ENCODE measurements at regions not wholly inside any gene's neighbourhood (a gene's known extent, or its start where the extent isn't known, plus 50 kb on each side); places are given as distances from the start of the nearest gene placed in this dataset.

DNA sequence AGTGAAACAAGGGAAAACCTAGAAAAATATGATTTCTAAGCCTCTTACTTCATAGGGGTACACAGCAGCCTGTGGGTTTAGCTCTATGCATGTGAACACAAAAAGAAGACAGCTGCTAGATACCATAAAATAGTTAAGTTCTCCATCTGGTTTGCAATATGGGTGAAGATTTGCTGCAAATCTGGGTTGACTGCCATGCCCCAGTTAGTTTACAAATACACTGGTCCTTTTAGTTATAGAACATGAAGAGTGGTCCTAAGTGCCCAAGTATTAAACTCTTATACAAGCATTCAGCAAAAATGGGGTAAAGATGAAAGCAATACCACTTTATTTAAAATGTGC lies 176.1 kb downstream of the AEBP2 start:
- no peak overlapping the region for H3K27ac Mint-ChIP-seq (ENCODE audit: unreplicated experiment)
- 0 out of 2 replicates have a peak, but pooled peaks cover 7% of the 10 kb centered on the region for H3K9me3 ChIP-seq

DNA sequence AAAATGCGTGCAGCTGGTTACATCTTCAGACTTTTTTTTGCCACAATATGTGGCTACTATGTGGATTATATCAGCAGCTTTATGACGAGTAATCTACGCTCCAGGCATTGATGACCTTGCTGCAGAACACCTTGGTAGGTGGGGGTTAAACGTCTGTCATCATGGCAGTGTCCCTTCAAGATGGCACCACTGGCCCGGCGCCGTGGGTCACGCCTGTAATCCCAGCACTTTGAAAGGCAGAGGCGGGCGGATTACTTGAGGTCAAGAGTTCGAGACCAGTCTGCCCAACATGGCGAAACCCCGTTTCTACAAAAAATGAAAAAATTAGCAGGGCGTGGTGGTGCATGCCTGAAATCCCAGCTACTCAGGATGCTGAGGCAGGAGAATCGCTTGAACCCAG lies 177.5 kb downstream of the AEBP2 start:
- BruUV-seq (replicated peaks) = no TSS peak
- no peak overlapping the region for H3K4me3 ChIP-seq (ENCODE audit: low read depth, low read length)
- H3K9me3 Mint-ChIP-seq (ENCODE audit: unreplicated experiment) = peaks cover 2% of the 10 kb centered on the region
- H3K4me3 Mint-ChIP-seq (ENCODE audit: unreplicated experiment) = no peak overlapping the region
- no peaks in the 10 kb centered on the region for H3K4me1 Mint-ChIP-seq (ENCODE audit: low read depth, unreplicated experiment)
- ChIA-PET POLR2A (no interaction called here), CTCF (no interaction called here)
- no peaks in the 10 kb centered on the region for H3K27me3 ChIP-seq (replicated peaks; ENCODE audit: control insufficient read depth, insufficient read depth, low read length)
- no peak overlapping the region for H3K27ac Mint-ChIP-seq (ENCODE audit: unreplicated experiment)
- intact Hi-C loops (cut with micrococcal nuclease; ENCODE audit: unreplicated experiment) = no loop called here
- TF ChIP-seq, protein P1, sequence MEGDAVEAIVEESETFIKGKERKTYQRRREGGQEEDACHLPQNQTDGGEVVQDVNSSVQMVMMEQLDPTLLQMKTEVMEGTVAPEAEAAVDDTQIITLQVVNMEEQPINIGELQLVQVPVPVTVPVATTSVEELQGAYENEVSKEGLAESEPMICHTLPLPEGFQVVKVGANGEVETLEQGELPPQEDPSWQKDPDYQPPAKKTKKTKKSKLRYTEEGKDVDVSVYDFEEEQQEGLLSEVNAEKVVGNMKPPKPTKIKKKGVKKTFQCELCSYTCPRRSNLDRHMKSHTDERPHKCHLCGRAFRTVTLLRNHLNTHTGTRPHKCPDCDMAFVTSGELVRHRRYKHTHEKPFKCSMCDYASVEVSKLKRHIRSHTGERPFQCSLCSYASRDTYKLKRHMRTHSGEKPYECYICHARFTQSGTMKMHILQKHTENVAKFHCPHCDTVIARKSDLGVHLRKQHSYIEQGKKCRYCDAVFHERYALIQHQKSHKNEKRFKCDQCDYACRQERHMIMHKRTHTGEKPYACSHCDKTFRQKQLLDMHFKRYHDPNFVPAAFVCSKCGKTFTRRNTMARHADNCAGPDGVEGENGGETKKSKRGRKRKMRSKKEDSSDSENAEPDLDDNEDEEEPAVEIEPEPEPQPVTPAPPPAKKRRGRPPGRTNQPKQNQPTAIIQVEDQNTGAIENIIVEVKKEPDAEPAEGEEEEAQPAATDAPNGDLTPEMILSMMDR (IDR thresholded peaks at IDR 0.05; ENCODE audit: insufficient read depth in 1 of 2, low read depth in 1 of 2, low read length in 1 of 2, severe bottlenecking in 1 of 2, unreplicated experiment in 1 of 2) = no peak
- H3K27me3 Mint-ChIP-seq (ENCODE audit: insufficient read depth, unreplicated experiment) = no peaks in the 10 kb centered on the region
- DNase-seq = no peak
- H3K36me3 Mint-ChIP-seq (ENCODE audit: insufficient read depth, unreplicated experiment) = no peaks in the 10 kb centered on the region
- H3K4me1 ChIP-seq = no peaks in the 10 kb centered on the region
- no peaks in the 10 kb centered on the region for H3K9me3 ChIP-seq
- H3K36me3 ChIP-seq (ENCODE audit: control insufficient read depth, insufficient read depth, low read length) = no peaks in the 10 kb centered on the region

More for the DNA sequence above, 176.1 kb downstream of the AEBP2 start:
- Histone ChIP-seq H3K36me3 (ENCODE audit: control insufficient read depth, insufficient read depth, low read length) (no peaks in the 10 kb centered on the region), H3K4me1 (no peaks in the 10 kb centered on the region), H3K27me3 (replicated peaks; ENCODE audit: control insufficient read depth, insufficient read depth, low read length) (no peaks in the 10 kb centered on the region), H3K4me3 (ENCODE audit: low read depth, low read length) (no peak overlapping the region)
- TF ChIP-seq, protein P1 (IDR thresholded peaks at IDR 0.05; ENCODE audit: insufficient read depth in 1 of 2, low read depth in 1 of 2, low read length in 1 of 2, severe bottlenecking in 1 of 2, unreplicated experiment in 1 of 2) = no peak
- Mint-ChIP-seq H3K27me3 (ENCODE audit: insufficient read depth, unreplicated experiment) (no peaks in the 10 kb centered on the region), H3K4me1 (ENCODE audit: low read depth, unreplicated experiment) (no peaks in the 10 kb centered on the region), H3K4me3 (ENCODE audit: unreplicated experiment) (no peak overlapping the region), H3K36me3 (ENCODE audit: insufficient read depth, unreplicated experiment) (no peaks in the 10 kb centered on the region), H3K9me3 (ENCODE audit: unreplicated experiment) (peaks cover 10% of the 10 kb centered on the region)
- ChIA-PET POLR2A (no interaction called here), CTCF (no interaction called here)
- BruUV-seq (replicated peaks) = no TSS peak
- no peak for DNase-seq
- intact Hi-C loops (cut with micrococcal nuclease; ENCODE audit: unreplicated experiment) = no loop called here

- POLR2A ChIA-PET = no interaction called here
- Mint-ChIP-seq H3K4me3 (ENCODE audit: unreplicated experiment) (no peak overlapping the region), H3K27me3 (ENCODE audit: insufficient read depth, unreplicated experiment) (no peaks in the 10 kb centered on the region), H3K36me3 (ENCODE audit: insufficient read depth, unreplicated experiment) (no peaks in the 10 kb centered on the region), H3K9me3 (ENCODE audit: unreplicated experiment) (no peaks in the 10 kb centered on the region), H3K4me1 (ENCODE audit: low read depth, unreplicated experiment) (no peaks in the 10 kb centered on the region), H3K27ac (ENCODE audit: unreplicated experiment) (no peak overlapping the region)
- intact Hi-C loops (cut with micrococcal nuclease; ENCODE audit: unreplicated experiment) = no loop called here
- Histone ChIP-seq H3K36me3 (ENCODE audit: control insufficient read depth, insufficient read depth, low read length) (no peaks in the 10 kb centered on the region), H3K27me3 (replicated peaks; ENCODE audit: control insufficient read depth, insufficient read depth, low read length) (no peaks in the 10 kb centered on the region), H3K4me1 (no peaks in the 10 kb centered on the region), H3K9me3 (no peaks in the 10 kb centered on the region), H3K4me3 (ENCODE audit: low read depth, low read length) (no peak overlapping the region)
- no peak for DNase-seq
- CTCF ChIA-PET = no interaction called here
- BruUV-seq (replicated peaks) = no TSS peak
- TF ChIP-seq, protein P1 (IDR thresholded peaks at IDR 0.05; ENCODE audit: insufficient read depth in 1 of 2, low read depth in 1 of 2, low read length in 1 of 2, severe bottlenecking in 1 of 2, unreplicated experiment in 1 of 2) = no peak
These were observed 180.9 kb downstream of the AEBP2 start for GRCh38 chr12:19620222-19620621.
